ENCODE measurements at regions not wholly inside any gene's neighbourhood (a gene's known extent, or its start where the extent isn't known, plus 50 kb on each side); places are given as distances from the start of the nearest gene placed in this dataset.
A peak's percentile ranks its signal among the peaks of the same experiment; 100 is the strongest.
"Not testable (repeated sequence)": the region's sequence is repeated elsewhere in the genome, so short reads cannot be mapped to it uniquely, and the experiment has no call there.

DNA sequence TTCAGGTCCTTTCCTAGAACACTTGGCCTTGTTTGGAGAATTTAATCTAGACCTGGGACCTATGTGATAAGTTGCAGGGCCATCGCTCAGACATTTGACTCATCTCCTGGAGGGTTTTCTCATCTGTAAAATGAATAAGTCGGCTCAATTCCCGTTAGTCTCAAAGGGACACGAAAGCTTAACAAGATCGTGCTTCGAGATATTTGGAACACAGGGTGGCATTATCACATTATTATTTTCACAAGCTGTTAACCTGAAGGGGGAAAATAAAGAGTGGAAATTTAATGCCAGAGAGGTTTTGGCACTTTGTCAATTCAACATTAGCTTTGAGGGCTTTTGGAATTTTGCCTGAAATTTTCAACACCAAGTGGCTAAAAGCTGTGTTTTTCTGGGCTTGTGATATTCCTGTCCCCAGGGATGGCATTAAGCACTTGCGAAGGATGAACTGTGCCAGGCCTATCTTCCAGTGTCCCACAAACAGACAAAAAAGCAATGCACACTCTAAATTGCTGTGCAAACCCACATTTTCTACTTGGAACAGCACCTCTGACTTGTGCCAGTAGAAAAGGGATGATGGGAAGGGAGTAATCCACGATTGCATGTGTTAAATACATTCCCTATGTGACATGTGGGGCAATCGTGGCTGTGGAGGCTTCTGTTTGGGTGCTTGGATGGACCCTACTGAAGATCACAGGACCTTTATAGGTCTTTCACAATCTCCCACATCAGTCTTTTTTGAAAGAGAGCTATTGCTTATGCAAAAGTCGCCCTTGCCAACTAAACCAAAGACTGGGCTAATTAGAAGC is 478.7 kb downstream of the MFSD1 start:
- DNase-seq: peak; percentile 93 to 98

DNA sequence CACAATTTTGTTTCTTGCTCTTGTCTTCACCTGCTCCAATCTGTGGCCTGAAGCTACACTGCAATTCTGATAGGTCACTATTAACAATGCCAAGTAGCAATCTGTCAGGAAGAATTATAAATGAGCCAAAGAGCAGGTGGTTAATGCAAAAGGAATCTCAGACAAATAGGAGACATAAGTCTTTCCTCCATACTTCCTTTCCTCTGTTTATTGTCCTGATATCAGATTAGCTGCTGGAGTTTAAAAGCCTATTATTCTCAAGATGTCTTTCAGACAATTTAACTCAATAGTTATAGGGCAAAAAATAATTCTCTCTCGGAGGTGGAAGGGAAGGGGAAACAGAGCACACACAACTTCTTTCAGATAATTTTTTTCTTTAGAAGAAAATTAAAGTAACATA is 491.6 kb downstream of the MFSD1 start:
- peak in 1 of 2 experiments; percentile 29 for DNase-seq

DNA sequence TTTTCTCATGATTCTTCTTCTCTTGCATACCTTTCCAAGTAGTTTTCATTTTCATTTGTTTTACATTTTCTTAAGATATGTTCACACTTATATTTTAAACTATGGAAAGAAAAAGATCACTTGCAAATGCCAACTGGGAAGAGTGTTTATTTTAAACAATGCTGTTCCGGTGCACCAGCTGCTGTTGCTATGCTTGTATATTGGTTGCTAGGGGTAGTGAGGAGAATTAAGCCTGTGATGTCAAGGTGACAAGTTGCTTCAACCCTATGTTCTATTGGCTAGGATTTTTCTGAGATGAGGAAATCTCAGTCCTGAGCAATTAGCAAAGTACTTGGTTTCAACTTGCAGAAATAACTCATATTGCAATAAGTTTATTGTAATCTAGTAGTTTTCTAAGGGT is 500.1 kb downstream of the MFSD1 start:
- DNase-seq: peak in 1 of 2 experiments; percentile 30

DNA sequence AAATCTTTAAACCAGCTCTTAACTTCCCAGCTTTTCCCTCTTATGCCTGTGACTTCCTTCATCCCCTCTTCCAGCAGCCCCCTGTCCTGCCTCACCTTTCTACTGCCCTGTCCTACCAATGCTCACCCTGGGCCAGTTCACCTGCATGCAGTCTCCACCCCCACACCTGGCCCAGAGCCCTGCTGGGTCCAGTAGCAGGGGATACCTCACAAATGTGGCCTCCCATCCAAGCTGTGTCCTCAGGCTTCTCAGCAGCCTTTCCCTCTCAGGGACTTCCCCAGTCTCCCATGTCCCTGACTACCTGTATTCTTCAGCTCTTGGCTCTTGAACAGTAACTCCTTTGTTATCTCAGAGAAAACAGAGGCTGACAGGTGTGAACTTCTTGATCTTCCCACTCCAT is 503.2 kb downstream of the MFSD1 start:
- DNase-seq: no peak

DNA sequence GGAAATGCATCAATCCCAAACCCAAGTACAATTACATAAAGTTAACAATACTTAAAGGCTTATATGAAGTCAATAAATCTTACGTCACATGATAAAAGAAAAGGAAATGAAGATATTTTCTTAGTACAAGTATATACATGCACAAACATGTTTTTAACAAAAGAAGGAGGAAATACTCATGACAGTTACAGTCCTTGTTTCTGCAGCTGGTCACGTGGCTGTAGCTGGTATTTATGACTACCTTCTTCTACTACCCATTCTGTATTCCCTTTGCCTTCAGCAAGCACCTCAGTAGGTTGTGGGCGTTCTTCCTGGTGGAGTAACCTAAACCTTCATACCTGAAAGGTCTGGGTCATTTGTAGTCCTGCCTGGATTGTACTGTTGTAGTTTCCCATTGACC is 514.9 kb downstream of the MFSD1 start:
- DNase-seq: not testable (repeated sequence)

DNA sequence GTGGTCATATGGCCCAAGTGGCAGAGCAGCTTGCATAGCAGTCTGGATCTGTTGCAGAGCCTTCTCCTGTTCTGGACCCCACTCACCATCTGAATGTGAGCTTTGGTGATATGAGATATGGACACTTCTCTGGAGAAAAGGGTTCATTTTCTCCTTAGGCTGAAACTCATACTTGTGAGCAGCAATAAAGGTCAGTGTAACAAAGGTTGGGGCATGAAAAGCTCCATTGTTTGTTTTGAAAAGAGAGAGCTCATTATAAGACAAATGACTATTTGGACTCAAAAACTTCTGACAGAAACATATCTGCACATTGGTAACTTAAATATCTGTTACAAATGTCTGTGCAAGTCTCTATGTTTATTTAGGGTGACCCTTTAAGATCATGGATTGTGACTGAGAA is 517.3 kb downstream of the MFSD1 start:
- no peak for DNase-seq

DNA sequence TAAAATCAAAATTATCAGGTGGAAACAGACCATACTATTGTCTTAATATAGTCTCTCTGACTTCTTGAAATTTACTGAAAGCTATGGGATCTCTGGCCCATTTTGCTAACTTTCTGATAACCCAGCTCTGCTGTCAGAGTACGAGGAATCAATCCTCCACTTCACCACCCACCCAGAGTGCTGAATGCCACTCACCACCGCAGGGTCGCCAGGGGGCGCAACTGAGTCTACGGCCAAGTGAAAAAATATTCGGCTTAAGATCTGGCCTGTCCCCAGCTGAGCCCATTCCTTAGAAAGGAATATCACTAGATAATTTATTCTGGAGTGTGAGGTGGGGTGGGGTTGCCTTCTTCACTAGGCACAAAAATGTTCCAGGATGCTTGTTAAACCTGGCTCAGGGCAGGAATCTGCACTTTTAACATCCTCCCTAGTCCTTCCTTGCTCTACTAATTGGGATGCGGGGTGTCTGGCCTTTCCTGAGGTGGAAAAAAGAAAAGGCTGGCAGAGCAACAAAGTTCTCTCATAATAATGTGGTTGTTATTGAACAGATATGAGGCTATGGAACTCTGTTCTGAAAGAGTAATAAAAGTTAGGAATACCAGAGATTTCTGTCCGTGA is 520.6 kb downstream of the MFSD1 start:
- peak; percentile 5 to 17 for DNase-seq

DNA sequence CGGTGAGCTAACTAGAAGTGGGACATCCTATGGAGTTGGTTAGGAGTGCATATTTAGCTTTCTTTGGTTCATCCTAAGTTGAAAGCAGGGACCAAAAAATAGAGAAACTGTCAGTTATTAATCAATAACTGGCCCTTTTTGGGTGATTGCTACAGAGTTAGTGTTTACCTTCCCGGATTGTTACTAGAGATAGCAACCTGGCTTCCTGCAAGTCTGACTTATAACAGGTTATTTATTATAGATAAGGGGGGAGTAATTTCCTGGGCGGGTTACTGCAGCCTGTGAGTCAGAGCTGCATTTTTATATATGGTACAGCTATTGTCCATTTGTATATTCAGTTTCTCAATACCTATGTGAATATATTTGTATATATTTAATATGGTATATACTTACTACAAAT is 522.0 kb downstream of the MFSD1 start:
- DNase-seq: no peak

DNA sequence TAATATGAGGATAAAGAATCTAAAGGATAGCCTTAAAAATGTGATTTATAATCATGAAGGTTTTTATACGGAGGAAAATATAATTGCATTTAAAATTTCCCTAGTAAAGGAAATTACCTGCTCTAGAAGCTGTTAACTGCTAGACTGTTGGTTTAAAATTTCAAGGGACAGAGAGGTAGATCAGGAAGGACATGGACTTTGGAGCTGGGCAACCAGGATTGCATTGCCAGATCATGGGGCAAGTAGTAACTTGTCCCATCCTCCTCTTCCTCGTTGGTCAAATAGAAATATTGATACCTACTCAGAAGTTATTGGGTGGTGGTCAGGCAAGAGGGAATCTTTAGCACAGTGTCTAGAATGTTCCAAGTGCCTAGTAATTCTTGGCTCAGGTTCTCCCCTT is 525.1 kb downstream of the MFSD1 start:
- no peak for DNase-seq

DNA sequence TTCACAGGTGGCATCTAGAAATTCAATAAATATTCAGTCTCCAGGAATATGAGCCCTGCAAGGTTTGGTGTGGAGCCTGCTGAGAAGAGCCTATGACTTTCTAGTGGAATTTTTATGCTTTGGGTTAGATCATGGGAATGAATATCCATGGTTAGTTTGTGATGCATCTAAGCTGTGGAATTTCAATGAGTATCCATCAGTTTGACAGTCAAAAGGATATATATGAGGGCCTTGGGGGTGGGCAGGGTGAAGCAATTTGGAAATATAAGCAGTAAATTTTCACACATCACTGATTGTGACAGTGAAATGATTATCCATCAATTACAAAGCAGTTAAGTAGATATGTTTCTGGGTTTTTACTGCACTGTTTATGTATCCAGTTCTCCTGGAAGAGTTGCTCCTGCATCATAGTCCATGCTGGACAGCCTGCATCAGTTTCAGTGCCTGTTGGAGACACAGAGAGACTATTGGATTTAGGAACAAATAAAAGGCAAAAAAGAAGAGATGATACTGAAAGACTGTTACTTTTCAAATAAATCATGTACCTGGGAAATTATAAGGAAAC is 530.8 kb downstream of the MFSD1 start:
- no peak for DNase-seq

DNA sequence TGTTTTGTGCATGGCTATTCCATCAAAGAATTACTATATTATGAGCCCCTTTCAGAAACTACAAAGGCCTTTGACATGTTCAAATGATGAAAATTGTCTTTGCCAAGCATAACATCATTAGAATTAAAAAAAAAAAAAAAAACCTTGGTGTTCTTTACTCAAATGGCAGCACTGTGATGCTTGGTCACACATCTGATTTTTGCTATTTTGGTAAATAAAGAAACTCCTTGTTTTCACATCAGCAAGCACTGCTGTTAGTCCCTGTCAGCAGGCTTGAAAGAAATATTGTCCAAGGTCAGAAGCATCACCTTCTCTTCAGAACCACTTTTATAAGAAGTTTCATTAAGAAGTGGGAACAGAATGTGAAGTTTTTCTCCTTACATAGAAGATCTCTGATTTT is 537.3 kb downstream of the MFSD1 start:
- no peak for DNase-seq

DNA sequence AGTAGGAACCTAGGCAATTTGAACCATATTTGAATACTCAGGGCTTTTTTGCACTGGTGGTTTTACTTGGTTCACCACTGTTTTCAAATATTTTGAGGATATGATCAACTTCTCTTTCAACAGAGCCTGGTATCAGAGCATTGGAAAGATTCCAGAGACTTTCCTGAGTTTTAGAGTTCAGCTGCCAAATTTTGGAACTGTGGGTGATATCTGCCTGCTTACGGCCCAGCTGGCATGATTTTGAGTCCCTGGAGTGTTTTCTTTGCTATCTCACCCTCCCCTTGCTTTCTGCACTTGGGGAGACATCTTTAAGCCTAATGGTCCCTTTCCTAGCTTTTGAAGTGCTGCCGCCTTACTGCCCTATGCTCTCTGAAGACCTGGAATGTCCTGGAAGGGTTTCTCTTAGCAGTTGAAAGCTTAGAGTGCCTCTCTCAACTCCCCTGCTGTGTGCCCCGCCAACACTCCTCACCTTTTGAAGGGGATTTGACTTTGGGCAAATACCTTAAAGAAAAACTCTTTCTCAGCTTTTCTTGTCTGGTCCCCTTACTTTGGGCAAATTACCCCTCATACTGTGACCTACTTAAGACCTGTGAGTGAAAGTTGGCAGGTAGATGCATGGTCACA is 539.1 kb downstream of the MFSD1 start:
- no peak for DNase-seq

DNA sequence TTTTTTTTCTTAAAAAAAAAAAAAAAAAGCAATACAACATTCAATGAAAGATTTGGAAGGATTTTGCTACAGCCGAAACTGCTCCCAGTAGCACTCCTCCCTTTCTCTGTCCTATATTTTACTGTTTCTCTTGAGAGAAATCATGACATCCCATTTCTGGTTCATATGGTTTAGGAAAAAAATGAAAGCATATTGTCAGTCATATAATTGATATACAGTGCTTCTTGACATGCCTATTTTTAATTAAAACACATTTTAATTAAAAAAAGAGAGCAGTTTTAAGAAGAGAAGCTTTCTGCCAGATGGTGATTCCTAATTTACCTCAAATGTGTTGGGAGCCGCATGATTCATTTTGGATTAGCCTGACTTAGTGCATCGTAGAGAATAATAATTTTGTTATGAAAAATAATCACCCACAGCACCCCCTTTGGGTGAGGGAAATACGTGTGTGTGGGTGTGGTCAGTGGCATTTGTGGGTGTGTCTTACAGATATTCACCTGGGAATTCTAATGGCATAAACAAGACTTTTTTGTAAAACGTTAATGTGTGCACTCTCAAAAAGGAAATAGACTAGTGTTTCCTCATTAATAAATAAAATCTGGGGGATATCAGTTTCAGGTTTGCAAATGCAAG is 544.5 kb downstream of the MFSD1 start:
- peak; percentile 10 to 17 for DNase-seq

DNA sequence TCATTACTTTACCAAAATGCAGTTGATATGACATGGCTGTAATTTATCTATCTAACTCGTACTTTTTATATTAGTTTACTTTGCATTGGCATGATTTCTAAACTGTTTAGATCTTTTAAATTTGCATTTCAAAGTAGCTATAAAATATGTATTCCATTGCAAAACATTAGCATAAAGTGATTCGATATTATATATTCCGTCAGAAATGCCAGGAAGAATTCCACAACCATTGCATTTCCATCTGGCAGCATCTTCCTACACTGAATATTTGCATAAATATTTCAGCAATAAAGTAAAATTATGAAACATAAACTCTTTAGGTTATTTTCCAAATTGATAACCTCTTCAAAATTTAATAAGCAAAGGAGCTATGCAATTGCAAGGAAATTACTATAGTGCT is 546.6 kb downstream of the MFSD1 start:
- DNase-seq: no peak

DNA sequence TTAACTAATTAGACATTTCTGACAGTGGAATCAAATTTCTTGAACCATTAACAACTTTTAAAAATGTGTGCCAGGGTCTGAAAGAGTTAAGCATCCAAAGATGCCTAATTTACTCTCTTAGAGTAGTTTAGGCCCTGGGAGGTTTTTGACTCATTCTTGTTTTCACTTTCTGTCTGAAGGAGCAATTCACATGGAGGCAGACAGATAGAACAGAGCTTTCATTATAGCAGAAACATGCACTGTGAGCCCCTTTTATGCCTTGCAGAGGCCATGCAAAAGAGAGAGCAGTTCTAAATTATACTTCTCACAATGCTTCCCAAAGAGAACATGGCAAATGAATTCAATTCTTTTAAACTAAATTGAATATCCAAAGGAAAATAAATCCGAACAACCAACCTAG is 554.8 kb downstream of the MFSD1 start:
- DNase-seq: no peak

DNA sequence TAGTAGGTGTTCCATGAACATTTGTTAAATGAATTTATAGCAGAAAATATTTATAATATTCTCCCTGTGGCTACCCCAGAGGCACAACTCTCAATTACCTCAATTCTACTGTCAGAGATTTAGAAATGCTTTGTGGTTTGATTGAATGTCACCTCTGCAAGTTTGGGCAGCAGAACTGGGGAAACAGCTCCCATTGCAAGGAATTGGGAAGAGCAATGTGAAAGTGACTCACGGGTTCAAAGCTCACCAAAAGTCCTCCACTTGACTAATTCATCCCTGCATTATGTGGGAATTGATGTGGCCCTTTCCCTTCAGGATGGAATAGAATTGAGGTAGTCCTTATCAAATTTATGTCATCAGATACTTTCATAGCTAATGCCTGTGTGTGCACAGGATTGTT is 562.7 kb downstream of the MFSD1 start:
- no peak for DNase-seq

DNA sequence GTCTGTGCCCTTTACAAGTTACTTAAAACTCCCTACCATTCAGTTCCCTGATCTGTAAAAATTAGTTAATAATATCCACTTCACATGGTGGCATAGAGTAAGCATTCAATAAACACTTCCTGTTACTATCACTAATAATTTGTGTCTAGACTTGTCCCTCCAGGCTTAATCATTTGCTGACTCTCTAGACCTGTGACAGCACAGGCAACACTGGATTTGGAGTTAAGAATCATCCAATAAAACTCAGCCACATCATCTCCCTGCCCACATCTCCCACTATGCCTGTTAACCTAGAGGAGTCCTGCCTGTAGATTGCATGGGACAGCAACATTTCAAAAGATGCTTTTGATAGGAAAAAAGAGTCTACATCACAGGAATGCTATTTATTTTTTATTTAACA is 564.6 kb downstream of the MFSD1 start:
- no peak for DNase-seq

DNA sequence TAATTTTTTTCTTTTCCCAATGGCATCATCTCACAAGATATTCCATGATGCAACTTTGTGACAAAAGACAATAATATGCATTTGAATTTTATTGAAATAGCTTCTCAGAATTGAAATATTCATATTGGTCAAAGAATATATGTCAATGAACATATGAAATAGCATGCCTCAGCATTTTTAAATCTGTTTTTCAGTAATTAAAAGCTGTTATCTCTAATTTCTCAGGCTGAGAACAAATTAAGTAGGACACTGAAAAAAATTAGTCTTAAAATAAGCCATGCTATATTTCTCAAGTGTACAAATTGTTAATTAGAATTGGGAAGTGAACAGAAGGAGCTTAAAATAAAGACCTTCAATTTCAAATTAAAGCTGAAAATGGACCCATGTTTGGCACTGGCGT is 570.1 kb downstream of the MFSD1 start:
- peak in 1 of 2 experiments; percentile 27 for DNase-seq

DNA sequence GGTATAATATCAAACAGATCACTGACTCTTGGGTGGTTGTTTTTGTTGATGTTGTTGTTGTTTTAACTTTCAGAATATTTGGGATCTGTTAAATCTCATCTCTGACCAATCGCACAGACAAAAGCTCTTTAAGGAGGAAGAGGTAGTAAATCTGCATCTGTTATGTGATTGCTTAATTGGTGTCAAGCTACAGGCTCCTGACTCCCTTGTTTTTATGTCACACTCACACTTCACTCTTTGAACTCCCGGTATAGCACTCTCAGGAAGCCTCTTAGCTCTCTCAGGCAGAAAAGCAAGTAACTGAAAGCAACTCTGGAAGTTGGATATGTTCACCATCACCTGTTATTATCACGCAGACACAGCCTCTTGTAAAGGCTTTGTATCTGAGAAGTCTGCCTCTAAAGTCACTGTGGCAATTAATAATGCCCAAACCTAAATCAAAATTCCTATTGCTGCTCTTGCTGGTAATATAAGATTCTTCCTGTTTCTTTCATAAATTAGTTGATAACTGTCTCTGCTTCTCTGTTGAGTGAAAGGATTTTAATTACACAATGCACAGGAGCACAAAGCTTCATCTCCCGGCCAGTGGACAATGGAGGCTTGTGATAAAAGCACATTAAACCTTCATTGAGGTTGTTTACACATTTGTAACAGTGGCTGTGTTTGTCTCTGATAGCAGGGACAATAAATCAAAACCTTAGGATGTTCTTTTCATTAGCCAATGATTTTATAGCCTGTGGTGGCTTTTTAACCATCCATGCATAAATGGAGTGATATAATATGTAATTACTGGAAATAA is 576.7 kb downstream of the MFSD1 start:
- DNase-seq: peak; percentile 21 to 64

DNA sequence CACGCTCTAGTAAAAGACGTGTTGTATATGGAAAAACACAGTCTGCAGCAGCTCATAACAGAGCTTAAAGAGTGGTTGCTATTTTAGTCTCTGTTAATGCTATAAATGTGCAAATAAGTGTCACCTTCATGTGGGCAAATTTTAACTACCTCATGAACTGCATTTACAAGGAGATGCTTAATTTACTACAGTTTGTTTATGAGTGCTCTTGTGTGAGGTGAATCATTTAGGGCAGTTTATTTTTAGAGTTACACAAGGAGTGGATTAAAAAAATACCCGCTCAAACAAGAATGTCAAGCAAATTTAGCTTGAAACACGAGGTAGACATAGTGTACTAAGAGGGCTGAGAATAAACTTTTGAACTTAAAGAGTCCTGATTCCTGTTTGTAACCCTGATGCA is 579.0 kb downstream of the MFSD1 start:
- no peak for DNase-seq

DNA sequence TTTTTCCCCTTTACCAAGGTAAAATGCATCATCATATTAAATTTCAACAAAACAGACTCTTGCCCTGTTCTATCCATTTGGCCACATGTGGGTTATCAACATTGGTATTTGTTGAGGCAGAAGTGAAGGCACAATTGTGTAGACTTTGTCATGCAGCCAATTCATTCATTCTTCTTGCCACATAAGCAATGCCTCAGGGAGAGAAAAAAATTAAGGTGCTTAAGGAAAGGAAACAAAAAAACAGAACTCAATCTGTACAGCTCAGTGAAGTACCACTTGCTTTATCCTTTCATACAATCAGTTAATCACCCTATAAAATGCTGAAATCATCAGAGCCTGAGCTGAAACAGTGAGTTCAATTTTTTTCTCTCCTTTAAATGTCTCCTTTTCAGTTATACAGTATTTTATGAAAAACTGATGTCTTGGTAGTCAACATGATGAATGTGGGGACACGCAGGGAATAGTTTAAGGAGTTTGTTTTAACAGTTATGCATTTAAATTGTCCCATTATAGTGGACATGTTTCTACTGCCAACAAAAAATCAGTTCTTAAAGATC is 588.9 kb downstream of the MFSD1 start:
- peak in 1 of 2 experiments; percentile 7 for DNase-seq

DNA sequence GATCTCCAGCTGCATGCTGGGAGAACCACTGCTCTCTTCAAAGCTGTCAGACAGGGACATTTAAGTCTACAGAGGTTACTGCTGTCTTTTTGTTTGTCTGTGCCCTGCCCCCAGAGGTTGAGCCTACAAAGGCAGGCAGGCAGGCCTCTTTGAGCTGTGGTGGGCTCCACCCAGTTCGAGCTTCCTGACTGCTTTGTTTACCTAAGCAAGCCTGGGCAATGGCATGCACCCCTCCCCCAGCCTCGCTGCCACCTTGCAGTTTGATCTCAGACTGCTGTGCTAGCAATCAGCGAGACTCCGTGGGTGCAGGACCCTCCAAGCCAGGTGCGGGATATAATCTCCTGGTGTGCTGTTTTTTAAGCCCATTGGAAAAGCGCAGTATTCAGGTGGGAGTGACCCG is 591.0 kb upstream of the IL12A start:
- not testable (repeated sequence) for DNase-seq
